Astrocyte (in vitro differentiated cells and primary cell): ENCODE measurements at regions not wholly inside any gene's neighbourhood (a gene's known extent, or its start where the extent isn't known, plus 50 kb on each side); places are given as distances from the start of the nearest gene placed in this dataset.

Source experiments
- DNase-seq: peaks from one replicate; pipeline ENCODE4 v3.0.0-alpha.2; 2010; ENCODE audit warnings: low read depth
- FAIRE-seq: peaks from 2 replicates; lab custom pipeline; 2011; peaks lifted over from hg19 to GRCh38; lab: Jason Lieb, UNC
- H2AFZ ChIP-seq: 2 replicates; pipeline ENCODE4 v1.6.0; 2012; ENCODE audit warnings: low read depth, low read length, inconsistent platforms
- H3K27ac ChIP-seq: 2 replicates; pipeline ENCODE4 v1.5.1; 2011; ENCODE audit warnings: low read depth, low read length, inconsistent platforms
- H3K27me3 ChIP-seq: 2 replicates; pipeline ENCODE4 v1.6.0; 2011; ENCODE audit warnings: low read length, inconsistent platforms; ENCODE audit not compliant: insufficient read depth
- H3K36me3 ChIP-seq: 2 replicates; pipeline ENCODE4 v1.5.1; 2011; ENCODE audit warnings: low read length, inconsistent platforms; ENCODE audit not compliant: insufficient read depth
- H3K4me1 ChIP-seq: 2 replicates; pipeline ENCODE4 v1.5.1; 2011; ENCODE audit warnings: low read length, inconsistent platforms; ENCODE audit not compliant: insufficient read depth
- H3K4me2 ChIP-seq: 2 replicates; pipeline ENCODE4 v1.6.0; 2012; ENCODE audit warnings: low read length, inconsistent platforms
- H3K4me3 ChIP-seq: 2 replicates; pipeline ENCODE4 v1.5.1; 2011; ENCODE audit warnings: low read depth, mild to moderate bottlenecking, low read length, inconsistent platforms; ENCODE audit not compliant: insufficient read depth
- H3K79me2 ChIP-seq: 2 replicates; pipeline ENCODE4 v1.6.0; 2012; ENCODE audit warnings: mild to moderate bottlenecking, low read length, inconsistent platforms; ENCODE audit not compliant: insufficient read depth
- H3K9ac ChIP-seq: 2 replicates; pipeline ENCODE4 v1.6.0; 2012; ENCODE audit warnings: mild to moderate bottlenecking, low read length, inconsistent platforms
- H3K9me3 ChIP-seq: 2 replicates; pipeline ENCODE4 v1.5.1; 2012; ENCODE audit warnings: low read depth, mild to moderate bottlenecking, low read length, inconsistent platforms; ENCODE audit not compliant: insufficient read depth
- H4K20me1 ChIP-seq: 2 replicates; pipeline ENCODE4 v1.6.0; 2012; ENCODE audit warnings: low read length, inconsistent platforms; ENCODE audit not compliant: insufficient read depth
- H3K27ac Mint-ChIP-seq: one replicate; pipeline ENCODE4 v1.8.0; 2021; ENCODE audit warnings: mild to moderate bottlenecking, mixed read lengths; ENCODE audit not compliant: unreplicated experiment
- H3K27me3 Mint-ChIP-seq: one replicate; pipeline ENCODE4 v1.8.0; 2021; ENCODE audit warnings: low read depth, mixed read lengths; ENCODE audit not compliant: unreplicated experiment
- H3K36me3 Mint-ChIP-seq: one replicate; pipeline ENCODE4 v1.8.0; 2021; ENCODE audit warnings: low read depth, mixed read lengths; ENCODE audit not compliant: unreplicated experiment
- H3K4me1 Mint-ChIP-seq: one replicate; pipeline ENCODE4 v1.8.0; 2021; ENCODE audit warnings: low read depth, mixed read lengths; ENCODE audit not compliant: unreplicated experiment
- H3K4me3 Mint-ChIP-seq: one replicate; pipeline ENCODE4 v1.8.0; 2021; ENCODE audit warnings: mild to moderate bottlenecking, moderate library complexity, mixed read lengths; ENCODE audit not compliant: unreplicated experiment
- H3K9me3 Mint-ChIP-seq: one replicate; pipeline ENCODE4 v1.8.0; 2021; ENCODE audit warnings: mild to moderate bottlenecking, mixed read lengths; ENCODE audit not compliant: unreplicated experiment
- EZH2 ChIP-seq: IDR thresholded peaks from 2 replicates; pipeline ENCODE4 v1.6.1; 2012; ENCODE audit warnings: mild to moderate bottlenecking, low read length, inconsistent platforms; ENCODE audit not compliant: insufficient read depth
- TF ChIP-seq, protein P1 (sequence below): IDR thresholded peaks from 2 replicates; pipeline ENCODE4 v1.5.1; 2011; ENCODE audit warnings: low read depth, mild to moderate bottlenecking, inconsistent platforms, low read length, moderate library complexity; ENCODE audit not compliant: insufficient read depth

DNA sequence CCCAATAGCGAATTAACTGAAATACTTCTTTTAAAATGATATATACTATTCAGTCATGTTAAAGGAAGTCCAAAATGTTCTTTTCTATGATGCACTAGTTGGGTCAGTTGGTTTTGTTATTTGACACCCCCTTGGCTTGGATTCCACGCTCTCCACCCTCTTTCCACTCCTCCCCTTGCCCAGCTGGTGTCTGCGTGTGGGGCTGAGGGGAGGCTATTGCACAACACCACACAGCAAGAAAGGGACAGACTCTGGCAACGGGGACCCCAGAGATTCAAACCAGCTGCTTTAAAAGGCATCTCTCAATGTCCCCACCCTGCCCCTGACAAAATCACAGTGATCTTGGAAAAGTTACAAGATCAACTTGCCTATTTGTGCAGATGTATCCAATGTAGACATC is 394.3 kb downstream of the TGFB2 start:
- no peaks in the 10 kb centered on the region for H4K20me1 ChIP-seq
- H3K4me3 Mint-ChIP-seq: no peak overlapping the region
- H3K79me2 ChIP-seq: no peaks in the 10 kb centered on the region
- H3K27me3 ChIP-seq: no peaks in the 10 kb centered on the region
- H3K27me3 Mint-ChIP-seq: no peaks in the 10 kb centered on the region
- no peak for DNase-seq
- no peak overlapping the region for H3K4me3 ChIP-seq
- no peak overlapping the region for H2AFZ ChIP-seq
- peaks cover 6% of the 10 kb centered on the region for H3K36me3 Mint-ChIP-seq
- H3K27ac ChIP-seq: no peak overlapping the region
- no peak overlapping the region for H3K9ac ChIP-seq
- H3K4me1 Mint-ChIP-seq: peaks cover 7% of the 10 kb centered on the region
- TF ChIP-seq, protein P1, sequence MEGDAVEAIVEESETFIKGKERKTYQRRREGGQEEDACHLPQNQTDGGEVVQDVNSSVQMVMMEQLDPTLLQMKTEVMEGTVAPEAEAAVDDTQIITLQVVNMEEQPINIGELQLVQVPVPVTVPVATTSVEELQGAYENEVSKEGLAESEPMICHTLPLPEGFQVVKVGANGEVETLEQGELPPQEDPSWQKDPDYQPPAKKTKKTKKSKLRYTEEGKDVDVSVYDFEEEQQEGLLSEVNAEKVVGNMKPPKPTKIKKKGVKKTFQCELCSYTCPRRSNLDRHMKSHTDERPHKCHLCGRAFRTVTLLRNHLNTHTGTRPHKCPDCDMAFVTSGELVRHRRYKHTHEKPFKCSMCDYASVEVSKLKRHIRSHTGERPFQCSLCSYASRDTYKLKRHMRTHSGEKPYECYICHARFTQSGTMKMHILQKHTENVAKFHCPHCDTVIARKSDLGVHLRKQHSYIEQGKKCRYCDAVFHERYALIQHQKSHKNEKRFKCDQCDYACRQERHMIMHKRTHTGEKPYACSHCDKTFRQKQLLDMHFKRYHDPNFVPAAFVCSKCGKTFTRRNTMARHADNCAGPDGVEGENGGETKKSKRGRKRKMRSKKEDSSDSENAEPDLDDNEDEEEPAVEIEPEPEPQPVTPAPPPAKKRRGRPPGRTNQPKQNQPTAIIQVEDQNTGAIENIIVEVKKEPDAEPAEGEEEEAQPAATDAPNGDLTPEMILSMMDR: no peak
- TF ChIP-seq EZH2: no peak
- no peak overlapping the region for H3K27ac Mint-ChIP-seq
- H3K4me2 ChIP-seq: no peak overlapping the region
- peaks cover 13% of the 10 kb centered on the region for H3K4me1 ChIP-seq
- H3K36me3 ChIP-seq: no peaks in the 10 kb centered on the region
- H3K9me3 Mint-ChIP-seq: peaks cover 12% of the 10 kb centered on the region
- no peak for FAIRE-seq
- H3K9me3 ChIP-seq: no peaks in the 10 kb centered on the region

- Histone ChIP-seq H3K27me3 (no peaks in the 10 kb centered on the region), H3K4me1 (no peaks in the 10 kb centered on the region), H3K9me3 (no peaks in the 10 kb centered on the region), H3K79me2 (no peaks in the 10 kb centered on the region), H3K4me3 (no peak overlapping the region), H4K20me1 (no peaks in the 10 kb centered on the region), H3K9ac (no peak overlapping the region), H3K27ac (no peak overlapping the region), H2AFZ (no peak overlapping the region), H3K36me3 (no peaks in the 10 kb centered on the region), H3K4me2 (no peak overlapping the region)
- H3K4me1 Mint-ChIP-seq: peaks cover 4% of the 10 kb centered on the region
- TF ChIP-seq, protein P1: no peak
- no peak for TF ChIP-seq EZH2
- H3K4me3 Mint-ChIP-seq: no peak overlapping the region
- H3K9me3 Mint-ChIP-seq: peaks cover 18% of the 10 kb centered on the region
- DNase-seq (no peak), FAIRE-seq (no peak)
- no peaks in the 10 kb centered on the region for H3K27me3 Mint-ChIP-seq
- H3K36me3 Mint-ChIP-seq: peaks cover 8% of the 10 kb centered on the region
- H3K27ac Mint-ChIP-seq: no peak overlapping the region
Measured at GRCh38 chr1:218741852-218742251, 396.7 kb downstream of the TGFB2 start.

DNA sequence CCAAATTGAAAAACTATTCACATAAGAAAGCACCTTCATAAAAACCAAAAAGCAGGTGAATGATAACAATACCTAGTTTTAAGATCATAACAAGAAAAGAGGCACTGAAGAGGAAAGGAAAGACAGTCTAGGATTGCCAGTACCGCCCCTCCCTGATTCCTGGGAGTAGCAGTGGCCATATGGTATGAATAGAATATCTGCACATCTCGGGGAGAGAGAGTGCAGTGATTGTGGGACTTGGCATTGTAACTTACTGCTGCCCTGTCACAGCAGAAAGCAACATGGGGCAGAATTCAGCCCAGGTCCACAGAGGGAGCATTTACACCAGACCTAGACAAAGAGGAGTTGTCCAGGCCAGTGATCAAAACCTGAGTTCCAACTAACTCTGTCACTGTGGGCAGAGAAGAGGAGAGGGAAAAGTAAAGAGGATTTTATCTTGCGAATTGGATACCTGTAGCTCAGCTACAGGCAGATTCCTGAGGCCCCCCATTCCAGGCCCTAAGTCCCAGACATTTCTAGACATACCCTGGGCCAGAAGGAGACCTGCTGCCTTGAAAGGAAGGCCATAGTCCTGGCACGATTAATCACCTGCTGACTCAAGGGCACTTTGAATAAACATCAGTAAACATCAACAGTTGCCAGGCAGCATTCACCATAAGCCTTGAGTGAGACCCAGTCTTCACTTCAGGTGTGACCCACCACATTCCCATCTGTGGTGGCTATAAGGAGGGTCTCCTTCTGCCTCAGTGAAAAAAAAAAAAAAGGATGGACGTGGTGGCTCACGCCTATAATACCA is 397.5 kb downstream of the TGFB2 start:
- no peak overlapping the region for H3K9ac ChIP-seq
- TF ChIP-seq EZH2: no peak
- TF ChIP-seq, protein P1: no peak
- no peak overlapping the region for H3K4me3 ChIP-seq
- H3K4me1 ChIP-seq: no peaks in the 10 kb centered on the region
- no peak overlapping the region for H3K4me3 Mint-ChIP-seq
- H3K36me3 Mint-ChIP-seq: peaks cover 8% of the 10 kb centered on the region
- H3K79me2 ChIP-seq: no peaks in the 10 kb centered on the region
- DNase-seq (peak; percentile 8), FAIRE-seq (no peak)
- no peak overlapping the region for H3K4me2 ChIP-seq
- H3K27me3 Mint-ChIP-seq: no peaks in the 10 kb centered on the region
- peaks cover 18% of the 10 kb centered on the region for H3K9me3 Mint-ChIP-seq
- no peaks in the 10 kb centered on the region for H4K20me1 ChIP-seq
- H3K27ac ChIP-seq: no peak overlapping the region
- peaks cover 4% of the 10 kb centered on the region for H3K4me1 Mint-ChIP-seq
- H3K27ac Mint-ChIP-seq: no peak overlapping the region
- H2AFZ ChIP-seq: no peak overlapping the region
- no peaks in the 10 kb centered on the region for H3K9me3 ChIP-seq
- H3K27me3 ChIP-seq: no peaks in the 10 kb centered on the region
- H3K36me3 ChIP-seq: no peaks in the 10 kb centered on the region
